ENCODE measurements at regions not wholly inside any gene's neighbourhood (a gene's known extent, or its start where the extent isn't known, plus 50 kb on each side); places are given as distances from the start of the nearest gene placed in this dataset.
"Not testable (repeated sequence)": the region's sequence is repeated elsewhere in the genome, so short reads cannot be mapped to it uniquely, and the experiment has no call there.

DNA sequence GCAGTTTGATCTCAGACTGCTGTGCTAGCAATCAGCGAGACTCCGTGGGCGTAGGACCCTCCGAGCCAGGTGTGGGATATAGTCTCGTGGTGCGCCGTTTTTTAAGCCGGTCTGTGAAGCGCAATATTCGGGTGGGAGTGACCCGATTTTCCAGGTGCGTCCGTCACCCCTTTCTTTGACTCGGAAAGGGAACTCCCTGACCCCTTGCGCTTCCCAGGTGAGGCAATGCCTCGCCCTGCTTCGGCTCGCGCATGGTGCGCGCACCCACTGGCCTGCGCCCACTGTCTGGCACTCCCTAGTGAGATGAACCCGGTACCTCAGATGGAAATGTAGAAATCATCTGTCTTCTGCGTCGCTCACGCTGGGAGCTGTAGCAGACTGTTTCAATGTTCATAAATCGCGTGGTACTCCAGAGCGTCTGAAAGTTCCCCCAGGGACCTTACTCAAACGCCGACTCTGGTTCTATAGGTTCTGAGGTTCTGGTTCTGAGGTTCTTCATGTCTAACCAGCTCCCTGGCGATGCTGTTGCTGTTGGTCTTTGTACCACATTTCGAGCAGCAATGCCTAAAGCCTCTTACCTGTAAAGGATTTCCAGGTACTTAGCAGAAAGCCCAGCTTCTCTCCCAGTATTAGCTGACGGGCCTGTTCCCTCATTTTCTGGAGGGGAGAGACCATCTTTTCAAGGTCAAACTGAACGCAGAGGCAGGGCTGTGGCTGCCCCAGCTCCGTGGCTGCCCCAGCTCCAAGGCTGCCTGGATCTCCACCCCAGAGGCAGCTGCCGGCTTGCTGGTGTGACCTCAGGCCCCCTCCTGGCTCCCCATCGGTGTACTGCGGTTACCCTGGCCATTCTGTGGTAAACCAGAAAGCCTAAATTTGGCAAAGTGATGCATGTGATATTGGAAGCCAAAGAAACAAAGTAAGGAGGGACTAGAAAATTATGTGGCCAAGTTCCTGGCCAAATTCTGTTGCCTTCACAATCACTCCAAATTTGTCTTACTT is 207.9 kb downstream of the RAB11FIP2 start:
- in situ Hi-C loops (cut with HindIII; ENCODE audit: low sequenced_read_pairs) = not testable (repeated sequence)

DNA sequence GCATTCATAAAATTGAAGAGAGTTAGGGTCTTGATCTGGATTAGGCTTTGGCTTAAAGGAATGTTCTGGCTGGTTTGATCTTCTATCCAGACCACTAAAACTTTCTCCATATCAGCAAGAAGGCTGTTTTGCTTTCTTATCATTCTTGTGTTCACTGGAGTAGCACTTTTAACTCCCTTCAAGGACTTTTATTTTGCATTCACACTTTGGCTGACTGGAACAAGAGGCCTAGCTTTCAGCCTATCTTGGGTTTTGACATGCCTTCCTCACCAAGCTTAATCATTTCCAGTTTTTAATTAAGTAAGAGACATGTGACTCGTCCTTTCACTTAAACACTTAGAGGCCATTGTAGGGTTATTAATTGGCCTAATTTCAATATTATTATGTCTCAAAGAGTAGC is 190.3 kb downstream of the RAB11FIP2 start:
- in situ Hi-C loops (cut with HindIII; ENCODE audit: low sequenced_read_pairs) = not testable (repeated sequence)

DNA sequence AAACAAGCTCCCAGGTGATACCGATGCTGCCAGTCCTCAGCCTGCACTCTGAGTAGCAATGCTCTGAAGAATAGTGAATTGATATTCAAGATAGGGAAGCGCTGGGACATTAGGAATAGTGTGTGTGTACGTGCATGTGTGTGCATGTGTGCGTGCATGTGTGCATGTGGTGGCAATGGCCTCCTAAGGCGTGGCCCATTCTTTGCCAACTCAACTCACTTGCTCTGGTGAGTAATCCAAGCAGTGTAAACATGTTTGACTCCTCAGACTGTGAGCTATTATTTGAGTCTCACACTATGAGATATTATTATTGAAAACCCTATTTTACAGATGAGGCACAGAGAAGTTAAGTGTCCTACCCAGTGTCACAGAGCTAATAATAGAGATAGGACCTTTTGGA is 186.6 kb downstream of the RAB11FIP2 start:
- in situ Hi-C loops (cut with HindIII; ENCODE audit: low sequenced_read_pairs) = no loop called here

GRCh38 chr10:117860823-117861222 is 185.9 kb downstream of the RAB11FIP2 start:
- in situ Hi-C loops (cut with HindIII; ENCODE audit: low sequenced_read_pairs) = no loop called here

DNA sequence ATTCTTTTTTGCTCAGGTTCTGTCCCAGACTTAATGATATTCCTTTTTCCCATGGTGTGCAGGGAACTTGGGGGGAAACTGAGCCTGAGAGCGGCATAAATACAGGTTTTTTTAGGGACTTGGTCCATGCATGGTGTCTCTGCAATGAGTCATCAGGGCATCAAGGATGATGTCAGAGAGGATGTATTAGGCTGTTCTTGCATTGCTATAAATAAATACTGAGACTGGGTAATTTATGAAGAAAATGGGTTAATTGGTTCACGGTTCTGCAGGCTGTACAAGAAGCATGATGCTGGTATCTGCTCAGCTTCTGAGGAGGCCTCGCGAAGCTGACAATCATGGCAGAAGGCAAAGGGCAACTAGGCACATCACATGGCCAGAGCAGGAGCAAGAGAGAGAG is 185.4 kb downstream of the RAB11FIP2 start:
- in situ Hi-C loops (cut with HindIII; ENCODE audit: low sequenced_read_pairs) = no loop called here

- in situ Hi-C loops (cut with HindIII; ENCODE audit: low sequenced_read_pairs) = no loop called here
Observed at GRCh38 chr10:117863771-117864170, 183.0 kb downstream of the RAB11FIP2 start.

DNA sequence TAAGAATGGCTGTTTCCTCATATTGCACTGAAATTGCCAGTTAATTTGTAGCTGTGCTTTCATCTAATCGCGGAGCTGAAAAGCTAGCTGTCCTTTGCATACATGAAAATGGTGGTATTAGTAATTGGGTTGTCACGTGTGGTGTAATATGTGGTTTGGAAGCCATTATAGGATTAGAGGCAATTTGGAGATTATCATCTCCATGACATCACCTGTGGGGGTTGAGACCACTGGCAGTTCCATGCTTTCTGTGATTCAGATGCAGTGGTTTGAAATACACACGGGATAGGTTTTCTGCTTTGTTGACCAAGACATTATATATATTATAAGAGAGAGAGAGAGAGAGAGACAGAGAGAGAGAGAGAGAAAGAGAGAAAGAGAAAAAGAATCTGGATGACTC is 180.8 kb downstream of the RAB11FIP2 start:
- in situ Hi-C loops (cut with HindIII; ENCODE audit: low sequenced_read_pairs) = no loop called here

- in situ Hi-C loops (cut with HindIII; ENCODE audit: low sequenced_read_pairs) = no loop called here
Observed at GRCh38 chr10:117868151-117868550, 178.6 kb downstream of the RAB11FIP2 start.

DNA sequence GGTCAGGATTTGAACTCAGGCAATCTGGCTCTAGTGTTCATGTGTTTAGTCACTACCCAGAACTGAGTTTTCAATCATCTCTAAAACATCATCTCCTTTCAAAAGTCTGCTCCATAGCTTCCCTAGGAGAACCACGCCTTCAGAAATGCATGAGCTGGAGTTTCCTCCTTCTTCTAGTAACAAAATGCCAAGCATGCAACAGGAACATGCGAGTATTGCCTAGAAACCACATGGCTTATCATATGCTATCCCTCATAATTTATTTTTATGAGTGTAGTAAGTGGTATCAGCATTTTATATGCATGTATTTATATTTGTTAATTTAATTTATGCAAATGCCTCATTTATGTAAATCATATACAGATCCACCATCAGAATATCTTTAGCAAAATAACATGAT is 170.9 kb downstream of the RAB11FIP2 start:
- in situ Hi-C loops (cut with HindIII; ENCODE audit: low sequenced_read_pairs) = no loop called here

DNA sequence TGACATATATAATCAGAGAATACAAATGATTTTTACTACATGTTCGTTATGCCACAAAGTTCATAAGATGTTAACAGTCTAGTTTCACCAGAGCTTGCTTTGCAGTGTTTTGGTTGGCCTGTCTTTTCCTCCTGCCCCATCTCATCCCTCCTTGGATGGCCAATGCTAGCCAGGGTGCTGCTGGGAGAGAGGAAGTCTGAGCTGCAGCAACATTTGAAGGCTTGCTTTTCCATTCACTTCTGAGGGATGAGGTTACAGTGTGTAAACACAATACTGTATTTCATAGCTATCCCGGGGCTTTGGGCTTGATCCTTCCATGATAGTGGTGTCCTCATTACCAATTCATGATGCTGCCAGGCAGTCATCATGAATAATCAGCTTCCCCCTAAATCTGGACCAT is 170.5 kb downstream of the RAB11FIP2 start:
- in situ Hi-C loops (cut with HindIII; ENCODE audit: low sequenced_read_pairs) = no loop called here

GRCh38 chr10:117878626-117879025 is 168.1 kb downstream of the RAB11FIP2 start:
- in situ Hi-C loops (cut with HindIII; ENCODE audit: low sequenced_read_pairs) = no loop called here

- in situ Hi-C loops (cut with HindIII; ENCODE audit: low sequenced_read_pairs) = no loop called here
Observed at GRCh38 chr10:117884093-117884492, 162.6 kb downstream of the RAB11FIP2 start.

DNA sequence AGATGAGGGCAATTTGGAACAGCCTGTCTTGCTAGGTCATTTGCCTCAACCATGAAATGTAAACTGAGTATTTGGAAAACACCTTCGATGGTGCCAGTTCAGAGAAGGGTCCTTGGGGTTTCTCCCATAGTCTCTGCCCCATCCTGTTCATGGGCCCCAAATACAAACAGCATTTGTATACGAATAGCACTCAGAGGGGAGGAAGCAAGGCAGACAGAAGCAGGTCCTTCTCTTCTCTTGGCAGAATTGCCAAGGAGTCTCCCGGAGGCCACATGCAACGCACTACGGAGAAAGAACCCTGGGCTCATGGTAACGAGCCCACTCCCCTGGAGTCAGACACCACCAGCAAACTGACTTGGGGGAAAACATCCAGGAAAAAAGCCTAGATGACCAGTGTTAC is 162.1 kb downstream of the RAB11FIP2 start:
- in situ Hi-C loops (cut with HindIII; ENCODE audit: low sequenced_read_pairs) = no loop called here

DNA sequence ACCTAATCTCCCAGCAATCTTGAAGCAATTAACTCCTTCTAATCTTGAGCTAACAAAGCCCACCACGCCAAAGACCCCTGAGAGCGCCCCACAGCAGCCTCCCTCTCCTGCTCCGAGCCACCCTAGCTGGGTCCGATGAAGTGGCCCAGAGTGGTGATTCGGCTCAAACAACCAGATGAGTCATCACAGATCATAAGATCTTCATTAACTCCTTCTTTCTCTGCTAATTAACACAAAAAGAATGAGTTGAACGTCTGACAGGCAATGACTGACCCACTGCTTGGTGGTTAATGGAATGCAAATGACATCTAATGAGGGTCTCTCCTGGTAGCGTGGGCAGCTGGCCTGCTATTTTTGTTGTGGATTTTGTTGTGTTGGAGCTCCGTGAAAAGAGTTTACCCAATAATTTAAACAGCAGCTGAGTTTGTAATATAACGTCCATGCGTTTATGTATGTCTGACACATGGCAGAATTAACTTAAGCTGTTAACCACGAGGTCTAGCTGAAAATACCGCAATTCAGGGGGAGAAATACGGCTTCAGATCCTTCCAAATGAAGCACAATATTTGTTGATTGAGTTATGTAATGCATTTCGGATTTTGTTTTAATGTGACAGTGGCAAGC is 161.4 kb downstream of the RAB11FIP2 start:
- in situ Hi-C loops (cut with HindIII; ENCODE audit: low sequenced_read_pairs) = no loop called here

DNA sequence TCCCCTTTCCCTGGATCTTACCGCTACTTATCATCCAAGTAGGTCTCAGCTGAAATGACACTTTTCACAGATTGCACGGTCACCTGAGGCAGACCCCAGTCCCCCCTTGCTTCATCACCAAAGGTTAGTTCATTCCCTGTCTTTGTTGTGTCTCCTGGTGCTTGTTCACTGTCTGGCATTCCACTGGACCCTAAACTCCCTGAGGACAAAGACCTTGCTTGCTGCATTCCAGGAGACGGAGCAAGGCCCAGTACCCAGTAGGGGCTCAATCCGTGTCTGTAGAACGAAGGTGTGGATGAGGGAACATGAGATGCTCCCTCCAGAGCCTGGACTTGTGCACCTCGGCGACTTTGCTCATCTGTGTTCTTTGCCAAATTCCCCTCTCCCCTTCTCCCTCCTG is 160.0 kb downstream of the RAB11FIP2 start:
- in situ Hi-C loops (cut with HindIII; ENCODE audit: low sequenced_read_pairs) = no loop called here

DNA sequence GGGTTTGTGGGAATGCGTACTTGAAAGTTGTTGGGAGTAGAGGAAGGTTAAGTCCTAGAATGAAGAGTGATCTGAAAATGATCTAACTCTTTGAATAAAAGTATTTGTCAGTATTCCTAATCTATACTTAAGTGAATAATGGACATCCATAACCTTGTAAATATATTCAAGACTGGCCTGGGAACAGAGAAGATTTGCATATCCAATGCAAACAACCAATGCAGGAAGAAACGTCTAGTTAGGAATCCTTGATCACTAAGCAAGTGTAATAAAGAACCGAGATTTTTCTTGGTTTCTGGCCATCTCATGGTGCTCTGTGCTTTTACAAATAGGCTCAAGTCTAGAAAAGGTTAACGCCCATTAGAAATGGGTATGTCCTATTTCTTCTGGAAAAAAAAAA is 157.1 kb downstream of the RAB11FIP2 start:
- in situ Hi-C loops (cut with HindIII; ENCODE audit: low sequenced_read_pairs) = loop anchor here (10.0 kb wide), 2 partner anchors 115 to 235 kb away; no protein-coding TSS in a partner anchor

DNA sequence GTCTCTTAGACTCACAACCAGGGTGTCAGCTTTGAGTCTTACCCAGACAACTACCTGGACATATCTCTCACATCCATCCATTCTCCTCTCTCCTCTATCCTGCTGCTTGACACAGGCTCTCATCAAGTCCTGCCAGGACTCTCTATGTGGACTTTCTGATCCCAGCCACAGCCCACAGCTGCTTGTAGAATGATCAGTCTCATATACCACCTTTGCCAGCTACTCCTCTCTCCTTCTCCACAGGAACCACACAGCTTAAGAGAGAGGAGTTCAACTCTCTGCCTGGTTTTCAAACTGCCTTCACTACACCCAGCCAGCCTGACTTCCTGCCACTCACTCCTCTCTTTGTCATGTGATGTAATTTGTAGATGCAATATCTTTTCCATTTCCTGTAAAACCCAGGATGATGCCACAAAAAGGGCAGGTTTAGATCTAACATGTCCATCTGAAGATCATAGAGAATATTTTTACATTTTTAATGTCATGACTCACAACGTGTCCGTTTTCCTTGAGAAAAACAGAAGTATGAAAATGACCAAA is 154.0 kb downstream of the RAB11FIP2 start:
- in situ Hi-C loops (cut with HindIII; ENCODE audit: low sequenced_read_pairs) = loop anchor here (10.0 kb wide), 2 partner anchors 118 to 232 kb away; no protein-coding TSS in a partner anchor

GRCh38 chr10:117894339-117894738 is 152.4 kb downstream of the RAB11FIP2 start:
- in situ Hi-C loops (cut with HindIII; ENCODE audit: low sequenced_read_pairs) = loop anchor here (10.0 kb wide), 2 partner anchors 120 to 230 kb away; no protein-coding TSS in a partner anchor

DNA sequence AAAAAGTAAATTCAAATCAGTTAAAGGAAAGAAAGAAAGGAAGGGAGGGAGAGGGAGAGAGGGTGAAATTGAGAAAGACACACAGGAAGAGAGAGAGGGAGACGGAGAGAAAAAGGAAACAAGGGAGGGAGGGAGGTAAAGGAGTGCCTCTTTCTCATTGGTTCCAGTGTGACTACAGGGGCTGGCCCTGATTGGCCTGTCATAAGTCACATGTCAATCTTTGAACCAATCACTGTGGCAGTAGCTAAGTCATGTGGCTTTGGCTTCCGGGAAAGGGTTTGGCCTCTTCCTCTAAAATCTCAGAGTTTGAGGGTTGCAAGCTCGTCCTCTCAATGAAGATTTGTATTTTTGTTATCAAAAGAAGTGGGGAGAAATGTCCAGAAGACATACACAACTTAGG is 150.2 kb downstream of the RAB11FIP2 start:
- in situ Hi-C loops (cut with HindIII; ENCODE audit: low sequenced_read_pairs) = loop anchor here (10.0 kb wide), 2 partner anchors 122 to 228 kb away; no protein-coding TSS in a partner anchor

- in situ Hi-C loops (cut with HindIII; ENCODE audit: low sequenced_read_pairs) = loop anchor here (10.0 kb wide), 2 partner anchors 124 to 226 kb away; no protein-coding TSS in a partner anchor
Observed at GRCh38 chr10:117899181-117899683, 147.5 kb downstream of the RAB11FIP2 start.

DNA sequence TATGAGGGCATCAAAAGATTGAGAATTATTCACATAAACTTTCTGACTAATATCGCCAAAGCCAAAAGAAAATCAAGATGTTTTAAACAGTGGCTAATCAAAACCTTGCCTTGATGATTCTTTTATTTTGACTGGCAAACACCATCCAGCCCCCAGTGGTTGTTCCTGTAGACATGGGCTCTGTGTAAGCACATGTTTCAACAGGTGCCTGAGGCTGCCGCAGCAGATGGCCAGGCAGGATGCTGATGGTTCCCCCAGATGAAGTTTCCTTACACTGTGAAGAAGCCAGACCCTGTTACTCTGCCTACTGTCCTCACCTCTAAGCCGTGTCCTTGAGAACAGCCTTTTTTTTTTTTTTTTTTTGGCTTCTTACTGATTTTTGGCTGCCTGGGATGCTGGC is 146.5 kb downstream of the RAB11FIP2 start:
- in situ Hi-C loops (cut with HindIII; ENCODE audit: low sequenced_read_pairs) = no loop called here

All from endothelial cell of hepatic sinusoid (primary cell).